ENCODE measurements at regions not wholly inside any gene's neighbourhood (a gene's known extent, or its start where the extent isn't known, plus 50 kb on each side); places are given as distances from the start of the nearest gene placed in this dataset.

GRCh38 chr9:1210954-1211353 lies 160.8 kb downstream of the DMRT2 start:
- Histone ChIP-seq H3K9me2 (replicated peaks; ENCODE audit: low read length) (no peaks in the 10 kb centered on the region), H3K4me3 (ENCODE audit: low read length) (no peak overlapping the region), H3K36me3 (ENCODE audit: low read depth, low read length) (no peaks in the 10 kb centered on the region), H3K27me3 (ENCODE audit: low read length) (no peaks in the 10 kb centered on the region), H3K79me2 (ENCODE audit: low read length) (no peaks in the 10 kb centered on the region), H4K20me1 (ENCODE audit: low read length) (no peaks in the 10 kb centered on the region), H3K27ac (ENCODE audit: low read length) (no peak overlapping the region), H2AFZ (ENCODE audit: low read length) (no peak overlapping the region), H3K9me3 (ENCODE audit: low read length) (no peaks in the 10 kb centered on the region), H3F3A (ENCODE audit: low read length, unreplicated experiment) (no peaks in the 10 kb centered on the region), H3K4me1 (ENCODE audit: insufficient read depth, low read length) (peaks cover 15% of the 10 kb centered on the region), H3K9ac (ENCODE audit: low read length) (no peak overlapping the region), H3K4me2 (ENCODE audit: low read length) (no peak overlapping the region)
- BruUV-seq (replicated peaks), result no TSS peak
- ChIA-PET POLR2A (ENCODE audit: unreplicated experiment) (no interaction called here), CTCF (no interaction called here)
- TF ChIP-seq EZH2phosphoT487 (IDR thresholded peaks at IDR 0.05; ENCODE audit: borderline replicate concordance, low read length) (no peak), EZH2 (IDR thresholded peaks at IDR 0.05; ENCODE audit: low read length, unreplicated experiment) (no peak), CTCF (conservative IDR thresholded peaks at IDR 0.05; ENCODE audit: low read depth, low read length) (no peak)
- DNase-seq, result peak; percentile 51
- no peak for ATAC-seq
- intact Hi-C loops (cut with micrococcal nuclease), result no loop called here

GRCh38 chr9:1216532-1216931 lies 166.4 kb downstream of the DMRT2 start:
- no peak overlapping the region for H3K4me2 ChIP-seq (ENCODE audit: low read length)
- no peak overlapping the region for H3K4me3 ChIP-seq (ENCODE audit: low read length)
- H3K27me3 ChIP-seq (ENCODE audit: low read length), result no peaks in the 10 kb centered on the region
- H3K9me3 ChIP-seq (ENCODE audit: low read length), result no peaks in the 10 kb centered on the region
- ATAC-seq (no peak), DNase-seq (peak; percentile 32)
- H2AFZ ChIP-seq (ENCODE audit: low read length), result no peak overlapping the region
- H3F3A ChIP-seq (ENCODE audit: low read length, unreplicated experiment), result no peaks in the 10 kb centered on the region
- no peak for TF ChIP-seq EZH2 (IDR thresholded peaks at IDR 0.05; ENCODE audit: low read length, unreplicated experiment)
- CTCF ChIA-PET, result no interaction called here
- intact Hi-C loops (cut with micrococcal nuclease), result no loop called here
- no TSS peak for BruUV-seq (replicated peaks)
- H3K36me3 ChIP-seq (ENCODE audit: low read depth, low read length), result no peaks in the 10 kb centered on the region
- H3K4me1 ChIP-seq (ENCODE audit: insufficient read depth, low read length), result peaks cover 9% of the 10 kb centered on the region; the same call in 1 of the 2 replicates
- no peaks in the 10 kb centered on the region for H3K79me2 ChIP-seq (ENCODE audit: low read length)
- H4K20me1 ChIP-seq (ENCODE audit: low read length), result no peaks in the 10 kb centered on the region
- no peaks in the 10 kb centered on the region for H3K9me2 ChIP-seq (replicated peaks; ENCODE audit: low read length)
- no peak overlapping the region for H3K27ac ChIP-seq (ENCODE audit: low read length)
- POLR2A ChIA-PET (ENCODE audit: unreplicated experiment), result no interaction called here
- no peak overlapping the region for H3K9ac ChIP-seq (ENCODE audit: low read length)

DNA sequence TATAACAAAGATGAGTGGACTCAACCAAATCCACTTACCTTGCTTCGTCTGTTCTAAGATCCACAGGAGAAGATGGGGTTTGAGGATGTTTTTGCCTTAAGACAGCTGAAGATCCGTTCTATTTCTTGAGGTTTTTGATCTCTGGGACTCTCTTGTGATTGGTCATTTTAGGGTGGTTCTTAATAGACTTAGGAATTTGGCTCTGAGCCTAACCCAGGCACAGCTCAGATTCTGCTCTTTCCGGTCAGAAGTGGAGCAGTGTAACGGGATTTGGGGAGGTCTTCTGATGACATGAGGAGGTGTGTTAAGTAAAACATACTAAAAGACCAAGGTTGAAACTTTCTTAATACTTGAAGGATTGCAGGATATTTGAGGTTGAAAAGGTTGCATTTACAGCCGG lies 166.9 kb downstream of the DMRT2 start:
- H3K36me3 ChIP-seq (ENCODE audit: low read depth, low read length), result no peaks in the 10 kb centered on the region
- intact Hi-C loops (cut with micrococcal nuclease), result no loop called here
- TF ChIP-seq EZH2 (IDR thresholded peaks at IDR 0.05; ENCODE audit: low read length, unreplicated experiment) (no peak), EZH2phosphoT487 (IDR thresholded peaks at IDR 0.05; ENCODE audit: borderline replicate concordance, low read length) (no peak), CTCF (conservative IDR thresholded peaks at IDR 0.05; ENCODE audit: low read depth, low read length) (no peak)
- no peaks in the 10 kb centered on the region for H3K79me2 ChIP-seq (ENCODE audit: low read length)
- H3K27me3 ChIP-seq (ENCODE audit: low read length), result no peaks in the 10 kb centered on the region
- H2AFZ ChIP-seq (ENCODE audit: low read length), result no peak overlapping the region
- H3K9me3 ChIP-seq (ENCODE audit: low read length), result no peaks in the 10 kb centered on the region
- CTCF ChIA-PET, result no interaction called here
- peaks cover 9% of the 10 kb centered on the region; the same call in 1 of the 2 replicates for H3K4me1 ChIP-seq (ENCODE audit: insufficient read depth, low read length)
- no peaks in the 10 kb centered on the region for H3K9me2 ChIP-seq (replicated peaks; ENCODE audit: low read length)
- H4K20me1 ChIP-seq (ENCODE audit: low read length), result no peaks in the 10 kb centered on the region
- no peaks in the 10 kb centered on the region for H3F3A ChIP-seq (ENCODE audit: low read length, unreplicated experiment)
- POLR2A ChIA-PET (ENCODE audit: unreplicated experiment), result no interaction called here
- H3K4me2 ChIP-seq (ENCODE audit: low read length), result no peak overlapping the region
- ATAC-seq, result no peak
- no peak overlapping the region for H3K27ac ChIP-seq (ENCODE audit: low read length)
- BruUV-seq (replicated peaks), result no TSS peak
- H3K4me3 ChIP-seq (ENCODE audit: low read length), result no peak overlapping the region
- no peak overlapping the region for H3K9ac ChIP-seq (ENCODE audit: low read length)
- DNase-seq, result no peak
